IPS-20b (cell line): ENCODE measurements at regions not wholly inside any gene's neighbourhood (a gene's known extent, or its start where the extent isn't known, plus 50 kb on each side); places are given as distances from the start of the nearest gene placed in this dataset.

Experiments
- H3K27ac ChIP-seq: one replicate; pipeline ENCODE4 v1.5.1; 2013; ENCODE audit warnings: low read length
- H3K27me3 ChIP-seq: 2 replicates; pipeline ENCODE4 v1.6.1; 2013; ENCODE audit warnings: mild to moderate bottlenecking, low read length, inconsistent platforms; ENCODE audit not compliant: insufficient read depth
- H3K36me3 ChIP-seq: 2 replicates; pipeline ENCODE4 v1.6.1; 2013; ENCODE audit warnings: low read depth, mild to moderate bottlenecking, inconsistent platforms, low read length, moderate library complexity; ENCODE audit not compliant: insufficient read depth
- H3K4me1 ChIP-seq: 2 replicates; pipeline ENCODE4 v1.6.1; 2013; ENCODE audit warnings: mild to moderate bottlenecking, control low read depth, inconsistent platforms, low read length, moderate library complexity; ENCODE audit not compliant: insufficient read depth
- H3K4me3 ChIP-seq: 2 replicates; pipeline ENCODE4 v1.5.1; 2013; ENCODE audit warnings: mild to moderate bottlenecking, low read length, inconsistent platforms
- H3K9ac ChIP-seq: 2 replicates; pipeline ENCODE4 v1.6.1; 2013; ENCODE audit warnings: low read depth, mild to moderate bottlenecking, inconsistent platforms, low read length, moderate library complexity
- H3K9me3 ChIP-seq: 2 replicates; pipeline ENCODE4 v1.6.1; 2013; ENCODE audit warnings: mild to moderate bottlenecking, low read depth, low read length, inconsistent platforms; ENCODE audit not compliant: insufficient read depth

DNA sequence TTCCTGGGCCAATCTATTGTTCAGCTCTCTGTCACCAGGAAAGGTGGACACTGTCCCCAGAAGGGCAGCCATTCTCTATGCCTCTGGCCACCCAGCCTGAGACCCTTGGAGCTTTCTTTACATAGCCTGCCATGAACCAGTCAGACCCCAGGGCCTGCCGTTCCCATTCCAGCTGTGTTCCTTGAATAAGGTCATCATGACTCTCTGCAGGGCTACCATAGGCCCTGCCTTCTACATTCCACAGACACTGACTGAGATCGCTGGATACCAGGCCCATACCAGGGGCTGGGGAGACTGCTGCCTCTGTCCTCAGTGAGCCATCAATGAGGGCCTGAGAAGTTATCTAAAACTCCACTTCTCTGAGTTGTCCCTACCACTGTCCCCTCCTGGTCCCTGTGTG lies 75.5 kb downstream of the SYNE3 start:
- Histone ChIP-seq H3K9me3 (no peaks in the 10 kb centered on the region), H3K27me3 (no peaks in the 10 kb centered on the region), H3K9ac (no peak overlapping the region), H3K4me3 (no peak overlapping the region), H3K4me1 (no peaks in the 10 kb centered on the region), H3K27ac (no peak overlapping the region), H3K36me3 (no peaks in the 10 kb centered on the region)

DNA sequence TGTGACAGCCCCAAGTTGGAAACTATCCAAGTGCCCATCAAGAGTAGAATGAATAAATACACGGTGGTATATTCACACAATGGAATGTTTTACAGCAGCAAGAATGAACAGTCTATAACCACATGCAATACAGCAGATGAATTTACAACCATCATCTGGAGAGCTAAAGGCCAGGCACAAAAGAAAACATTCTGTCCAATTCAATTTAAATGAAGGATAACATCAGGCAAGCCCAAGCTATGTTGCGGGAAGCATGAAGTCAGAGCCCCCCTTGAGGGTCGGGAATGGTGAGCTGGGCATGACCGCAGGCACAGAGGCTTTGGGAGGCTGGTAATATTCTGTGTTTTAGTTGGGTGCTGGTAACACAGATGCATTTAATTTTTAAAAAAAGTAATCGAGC lies 76.0 kb downstream of the SYNE3 start:
- Histone ChIP-seq H3K27ac (no peak overlapping the region), H3K9me3 (no peaks in the 10 kb centered on the region), H3K4me1 (no peaks in the 10 kb centered on the region), H3K36me3 (no peaks in the 10 kb centered on the region), H3K4me3 (no peak overlapping the region), H3K27me3 (no peaks in the 10 kb centered on the region), H3K9ac (no peak overlapping the region)

DNA sequence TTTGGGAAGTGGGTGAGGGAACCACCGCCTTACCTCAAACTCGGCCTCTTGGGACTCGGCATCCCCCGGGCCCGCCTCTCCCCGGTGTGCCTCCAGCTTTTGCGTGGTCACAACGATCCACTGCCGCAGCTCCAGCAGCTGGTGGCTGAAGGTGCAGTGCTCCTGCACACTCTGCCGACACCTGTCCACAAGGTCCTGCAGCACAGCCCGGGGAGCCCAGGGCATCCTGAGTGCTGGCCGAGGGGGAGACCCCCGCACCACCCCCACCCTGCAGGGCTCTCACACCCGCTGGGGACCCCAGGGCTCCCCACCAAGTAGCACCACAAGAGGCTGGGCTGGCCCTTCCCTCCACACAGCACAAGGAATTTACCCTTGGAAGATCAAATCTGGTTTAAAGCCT lies 76.6 kb downstream of the SYNE3 start:
- Histone ChIP-seq H3K27me3 (no peaks in the 10 kb centered on the region), H3K9me3 (no peaks in the 10 kb centered on the region), H3K36me3 (no peaks in the 10 kb centered on the region), H3K4me3 (no peak overlapping the region), H3K9ac (no peak overlapping the region), H3K27ac (no peak overlapping the region), H3K4me1 (no peaks in the 10 kb centered on the region)

- Histone ChIP-seq H3K4me3 (no peak overlapping the region), H3K4me1 (no peaks in the 10 kb centered on the region), H3K36me3 (no peaks in the 10 kb centered on the region), H3K27me3 (no peaks in the 10 kb centered on the region), H3K27ac (no peak overlapping the region), H3K9me3 (no peaks in the 10 kb centered on the region), H3K9ac (no peak overlapping the region)
Measured at GRCh38 chr14:95437715-95438114, 78.7 kb downstream of the SYNE3 start.

- no peak overlapping the region for H3K9ac ChIP-seq
- no peaks in the 10 kb centered on the region for H3K27me3 ChIP-seq
- H3K4me1 ChIP-seq = no peaks in the 10 kb centered on the region
- no peaks in the 10 kb centered on the region for H3K9me3 ChIP-seq
- no peaks in the 10 kb centered on the region for H3K36me3 ChIP-seq
- no peak overlapping the region for H3K27ac ChIP-seq
- H3K4me3 ChIP-seq = no peak overlapping the region
Measured at GRCh38 chr14:95436354-95436753, 80.1 kb downstream of the SYNE3 start.

- Histone ChIP-seq H3K27ac (no peak overlapping the region), H3K4me1 (no peaks in the 10 kb centered on the region), H3K4me3 (no peak overlapping the region), H3K9me3 (no peaks in the 10 kb centered on the region), H3K9ac (no peak overlapping the region), H3K36me3 (no peaks in the 10 kb centered on the region), H3K27me3 (no peaks in the 10 kb centered on the region)
Measured at GRCh38 chr14:95434121-95434520, 82.3 kb downstream of the SYNE3 start.

DNA sequence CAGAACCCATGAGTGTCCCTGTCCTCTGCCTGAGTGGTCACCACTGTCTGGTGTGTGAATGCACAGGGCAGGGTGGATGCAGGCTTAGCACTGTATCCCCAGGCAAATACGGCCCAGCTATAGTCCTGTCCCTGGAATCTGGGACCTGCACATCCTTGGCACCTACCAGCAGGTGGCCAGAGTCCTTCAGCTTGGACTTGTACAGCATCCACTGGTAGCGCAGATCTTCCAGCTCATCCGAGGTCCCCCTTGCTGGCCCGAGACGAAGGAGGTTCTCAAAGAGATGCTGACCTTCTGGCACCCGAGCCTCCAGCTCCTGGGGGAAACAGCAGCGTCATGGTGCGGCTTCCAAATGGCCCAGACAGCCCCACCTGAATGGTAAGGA lies 83.4 kb downstream of the SYNE3 start:
- no peaks in the 10 kb centered on the region for H3K9me3 ChIP-seq
- no peaks in the 10 kb centered on the region for H3K27me3 ChIP-seq
- no peaks in the 10 kb centered on the region for H3K36me3 ChIP-seq
- H3K9ac ChIP-seq = no peak overlapping the region
- no peak overlapping the region for H3K4me3 ChIP-seq
- no peaks in the 10 kb centered on the region for H3K4me1 ChIP-seq
- no peak overlapping the region for H3K27ac ChIP-seq

- Histone ChIP-seq H3K4me3 (no peak overlapping the region), H3K36me3 (no peaks in the 10 kb centered on the region), H3K9ac (no peak overlapping the region), H3K4me1 (no peaks in the 10 kb centered on the region), H3K27ac (no peak overlapping the region), H3K9me3 (no peaks in the 10 kb centered on the region), H3K27me3 (no peaks in the 10 kb centered on the region)
Measured at GRCh38 chr14:95432144-95433093, 84.0 kb downstream of the SYNE3 start.

GRCh38 chr14:95431199-95432143 lies 85.0 kb downstream of the SYNE3 start:
- Histone ChIP-seq H3K27ac (no peak overlapping the region), H3K9me3 (no peaks in the 10 kb centered on the region), H3K27me3 (no peaks in the 10 kb centered on the region), H3K9ac (no peak overlapping the region), H3K4me3 (no peak overlapping the region), H3K4me1 (no peaks in the 10 kb centered on the region), H3K36me3 (no peaks in the 10 kb centered on the region)

GRCh38 chr14:95428557-95428956 lies 87.9 kb downstream of the SYNE3 start:
- H3K9me3 ChIP-seq = no peaks in the 10 kb centered on the region
- H3K9ac ChIP-seq = no peak overlapping the region
- H3K4me3 ChIP-seq = no peak overlapping the region
- no peaks in the 10 kb centered on the region for H3K4me1 ChIP-seq
- no peak overlapping the region for H3K27ac ChIP-seq
- H3K27me3 ChIP-seq = no peaks in the 10 kb centered on the region
- no peaks in the 10 kb centered on the region for H3K36me3 ChIP-seq

- Histone ChIP-seq H3K27ac (no peak overlapping the region), H3K27me3 (no peaks in the 10 kb centered on the region), H3K9ac (no peak overlapping the region), H3K36me3 (no peaks in the 10 kb centered on the region), H3K4me3 (no peak overlapping the region), H3K4me1 (no peaks in the 10 kb centered on the region), H3K9me3 (no peaks in the 10 kb centered on the region; the same call in 1 of the 2 replicates)
Measured at GRCh38 chr14:95426116-95426475, 90.4 kb downstream of the SYNE3 start.
